ENCODE measurements at regions not wholly inside any gene's neighbourhood (a gene's known extent, or its start where the extent isn't known, plus 50 kb on each side); places are given as distances from the start of the nearest gene placed in this dataset.
"Not testable (repeated sequence)": the region's sequence is repeated elsewhere in the genome, so short reads cannot be mapped to it uniquely, and the experiment has no call there.

DNA sequence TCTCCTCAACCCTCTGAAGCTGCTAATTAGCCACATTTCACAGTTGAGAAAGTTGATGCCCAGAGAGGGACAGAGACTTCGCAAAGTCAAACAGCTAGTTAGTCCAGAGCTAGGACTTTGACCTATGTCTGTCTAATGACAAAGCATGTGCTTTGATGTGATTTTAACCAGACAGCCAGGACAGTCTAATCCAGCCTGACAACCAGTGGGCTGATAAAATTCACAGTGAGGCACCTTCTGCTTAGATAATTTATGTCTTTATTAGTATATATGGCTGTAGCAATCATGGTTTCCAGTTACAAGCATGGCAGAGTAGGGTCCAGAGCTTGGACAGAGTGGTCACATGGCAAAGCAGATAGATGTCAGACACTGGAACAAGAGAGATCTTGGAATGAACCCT lies 133.6 kb upstream of the C1QTNF7 start:
- no peak for DNase-seq

DNA sequence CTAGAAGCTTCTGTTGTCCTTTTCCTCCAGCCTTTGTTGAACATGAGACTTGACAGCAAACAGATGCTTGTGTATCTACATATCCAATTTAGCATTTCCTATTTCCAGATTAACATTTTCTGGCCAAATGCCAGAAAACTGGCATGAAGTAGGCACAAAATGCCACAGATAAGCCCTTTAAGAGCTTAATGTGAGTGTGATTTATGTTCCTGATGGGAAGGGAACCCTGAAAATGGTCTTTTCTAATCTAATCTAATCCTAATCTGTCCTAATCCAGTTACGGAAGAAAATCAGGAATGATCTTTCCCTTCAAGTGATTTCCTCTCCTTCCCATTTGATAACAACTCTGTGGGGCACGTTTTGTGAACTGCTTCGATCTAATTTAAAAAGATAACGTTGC lies 133.0 kb upstream of the C1QTNF7 start:
- no peak for DNase-seq

DNA sequence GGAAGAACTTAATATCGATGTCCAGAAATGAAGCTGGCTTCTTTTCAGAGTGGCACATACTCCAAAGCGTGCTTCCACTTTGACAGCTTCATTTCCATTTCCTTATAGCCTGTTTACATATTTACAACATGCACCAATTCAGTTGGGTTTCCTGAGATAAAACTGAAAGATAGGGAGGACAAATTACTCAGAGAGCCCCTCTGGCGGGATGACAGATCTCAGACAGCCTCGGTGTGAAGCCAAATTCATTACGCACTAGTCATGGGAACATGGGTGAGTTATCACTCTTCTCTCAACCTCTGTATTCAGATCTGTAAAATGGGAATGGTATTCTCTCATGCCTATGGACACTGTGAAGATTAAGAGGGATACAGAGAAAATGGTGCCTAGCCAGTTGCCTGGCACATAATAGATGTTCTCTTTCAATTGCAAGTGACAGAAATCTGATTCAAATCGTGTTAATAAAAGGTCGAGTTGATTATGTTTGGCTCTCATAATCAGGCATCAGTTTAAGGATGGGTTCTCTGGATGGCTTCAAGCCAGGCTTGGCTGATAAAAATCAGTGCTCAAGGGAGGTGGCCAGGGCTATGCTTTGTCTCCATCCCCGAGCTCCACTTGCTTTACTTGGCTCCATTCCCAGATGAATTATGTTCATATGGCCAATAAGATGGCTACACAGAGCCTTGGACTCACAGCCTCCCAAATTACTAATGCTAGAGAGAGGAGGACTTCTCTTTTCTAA lies 132.2 kb upstream of the C1QTNF7 start:
- DNase-seq, result no peak

DNA sequence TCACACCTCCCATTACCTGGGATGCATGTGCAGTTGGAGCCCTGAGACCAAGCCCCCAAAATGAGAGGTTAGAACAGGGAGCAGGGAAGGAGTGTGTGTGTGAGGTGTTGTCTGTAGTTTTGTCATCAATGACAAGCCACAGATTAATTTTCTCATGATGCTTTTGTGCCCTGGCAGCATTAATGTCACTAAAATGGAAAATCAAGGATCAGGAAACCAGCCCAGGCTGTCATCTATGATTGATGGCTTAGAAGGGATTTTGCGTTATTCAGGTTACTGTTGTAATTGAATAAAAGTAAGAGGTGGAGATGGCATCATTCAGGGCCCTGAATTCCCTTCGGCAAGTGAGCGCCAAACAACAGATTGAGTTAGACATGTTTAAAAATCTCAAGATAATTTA lies 130.5 kb upstream of the C1QTNF7 start:
- DNase-seq, result no peak

DNA sequence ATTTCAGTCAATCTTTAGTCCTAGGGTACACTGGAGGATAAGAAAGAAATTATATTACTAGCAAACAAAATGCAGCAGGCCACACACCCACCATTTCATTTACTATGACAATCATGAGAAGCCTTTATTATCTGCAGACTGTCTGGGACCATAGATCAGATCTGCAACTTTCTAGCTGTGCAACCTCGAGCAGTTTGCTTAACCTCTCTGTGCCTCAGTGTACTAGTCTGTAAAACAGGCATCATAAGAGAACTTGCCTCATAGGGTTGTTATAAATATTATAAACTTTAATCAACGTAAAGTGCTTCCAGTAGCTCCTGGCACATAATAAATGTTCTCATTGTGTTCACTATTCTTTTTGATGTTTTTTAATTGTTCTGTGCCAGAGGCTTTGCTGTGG lies 128.2 kb upstream of the C1QTNF7 start:
- no peak for DNase-seq

DNA sequence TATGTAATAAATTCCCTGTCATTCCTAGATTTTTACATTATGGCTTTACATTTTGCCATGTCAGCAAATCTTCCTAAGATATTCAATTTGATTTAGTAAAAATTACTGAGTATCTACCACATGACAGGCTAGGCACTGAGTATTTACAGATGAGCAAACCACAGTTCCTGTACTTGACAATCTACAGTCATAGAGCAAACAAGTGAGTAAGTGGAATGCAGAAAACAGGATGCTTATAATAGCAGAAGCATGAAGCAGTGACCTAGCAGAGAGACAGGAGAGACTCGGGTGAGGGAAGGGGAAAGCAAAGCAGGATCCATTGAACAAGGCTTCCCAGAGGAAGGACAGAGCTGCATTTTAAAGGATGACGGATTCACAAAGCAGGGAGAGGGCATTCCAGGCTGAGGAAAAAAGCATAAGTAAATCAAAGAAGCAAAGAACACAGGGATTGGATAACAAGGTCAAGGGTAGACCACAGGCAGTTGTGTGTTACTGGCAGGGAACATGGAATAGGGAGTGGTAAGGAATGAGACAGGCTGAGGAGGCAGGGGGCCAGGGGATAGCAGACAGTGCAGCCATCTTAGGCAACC lies 124.7 kb upstream of the C1QTNF7 start:
- no peak for DNase-seq

DNA sequence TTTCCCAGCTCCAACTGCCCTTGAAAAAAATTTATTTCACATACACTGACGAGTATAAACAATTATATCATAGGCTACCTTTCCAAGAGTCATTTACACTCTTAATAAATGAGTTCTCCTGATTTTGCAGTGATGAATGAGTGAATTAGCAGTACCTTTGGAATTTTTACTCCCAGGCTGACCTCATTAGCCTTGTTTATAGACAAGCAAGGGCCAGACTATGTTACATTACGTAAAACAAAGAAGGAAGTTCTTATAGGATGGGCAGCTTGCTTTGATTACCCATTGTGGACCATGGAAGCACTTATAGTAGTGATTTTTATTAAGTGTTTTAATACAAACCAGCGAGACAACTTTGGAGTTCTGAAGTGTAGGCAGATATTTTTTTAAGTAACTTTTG lies 112.9 kb upstream of the C1QTNF7 start:
- DNase-seq, result no peak

DNA sequence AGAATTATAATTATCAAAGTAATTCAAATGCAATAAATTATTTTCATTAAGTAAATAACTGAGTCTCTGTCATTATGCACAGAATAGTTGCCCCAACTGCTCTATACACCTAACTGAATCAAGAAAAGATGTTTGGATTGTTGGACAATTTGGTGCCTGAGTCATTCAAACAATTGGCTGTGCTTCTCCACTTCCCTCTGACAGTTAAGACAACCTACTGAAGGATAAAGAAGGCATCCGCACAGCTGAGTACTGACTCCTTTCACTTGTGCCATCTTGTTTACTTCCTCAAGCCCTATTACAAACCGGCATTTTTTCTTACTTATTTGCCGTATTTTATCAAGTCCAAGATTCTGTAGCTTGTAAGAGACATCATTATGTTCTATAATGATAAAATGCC lies 110.6 kb upstream of the C1QTNF7 start:
- no peak for DNase-seq

DNA sequence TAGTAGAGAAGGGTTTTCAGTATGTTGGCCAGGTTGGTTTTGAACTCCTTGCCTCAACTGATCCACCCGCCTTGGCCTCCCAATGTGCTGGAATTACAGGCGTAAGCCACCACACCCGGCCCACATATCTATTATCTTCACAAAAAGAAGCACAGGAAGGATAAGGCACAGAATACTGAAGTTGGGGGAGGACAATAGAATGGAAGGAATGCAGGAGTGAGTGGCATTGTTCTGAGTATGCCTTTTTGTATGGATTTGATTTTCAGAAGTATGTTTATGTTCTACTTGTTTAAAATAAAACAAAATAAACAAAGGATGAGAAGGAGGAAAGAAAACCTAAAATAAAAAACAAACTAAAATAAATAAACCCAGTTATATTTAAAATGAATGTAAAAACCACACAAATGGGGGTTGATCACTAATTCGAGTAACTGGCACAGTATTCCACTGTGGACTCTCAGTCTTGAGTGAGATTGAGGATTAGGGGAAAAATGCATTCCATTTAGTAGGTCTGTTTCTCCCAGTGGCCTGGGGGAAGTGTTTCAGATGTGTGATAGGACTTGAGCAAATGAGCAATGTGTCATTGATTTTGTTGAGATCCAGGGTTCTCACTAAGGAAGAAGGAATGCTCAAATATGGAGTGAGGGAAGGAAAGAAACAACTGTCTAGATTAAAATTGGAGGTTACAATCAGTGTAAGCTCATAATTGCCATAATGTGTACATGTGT lies 109.0 kb upstream of the C1QTNF7 start:
- no peak for DNase-seq

DNA sequence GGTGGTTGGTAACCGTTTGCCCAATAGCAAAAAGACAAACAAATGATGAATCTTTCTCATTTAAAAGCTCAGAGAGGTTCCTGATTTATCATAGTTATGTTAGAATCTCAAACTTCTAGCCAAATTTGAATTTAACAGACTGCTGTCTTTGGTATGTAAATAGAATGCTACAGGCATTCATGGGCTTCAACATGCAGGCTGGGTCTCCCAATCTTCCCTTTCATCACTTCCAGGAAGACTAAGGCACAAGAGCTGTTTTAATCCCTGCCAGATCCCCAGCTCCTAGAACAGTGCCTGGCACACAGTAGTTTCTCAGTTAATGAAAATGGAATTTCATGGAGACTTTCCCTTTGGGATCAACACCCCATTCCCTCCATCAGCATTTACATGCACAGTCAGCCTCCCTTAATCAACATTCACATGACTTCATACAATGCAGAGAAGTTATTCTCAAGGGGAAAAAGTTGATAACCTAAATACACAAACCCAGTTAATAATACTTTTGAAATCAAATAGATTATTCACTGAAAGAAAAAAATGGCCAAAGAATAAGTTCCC lies 107.6 kb upstream of the C1QTNF7 start:
- DNase-seq, result no peak

DNA sequence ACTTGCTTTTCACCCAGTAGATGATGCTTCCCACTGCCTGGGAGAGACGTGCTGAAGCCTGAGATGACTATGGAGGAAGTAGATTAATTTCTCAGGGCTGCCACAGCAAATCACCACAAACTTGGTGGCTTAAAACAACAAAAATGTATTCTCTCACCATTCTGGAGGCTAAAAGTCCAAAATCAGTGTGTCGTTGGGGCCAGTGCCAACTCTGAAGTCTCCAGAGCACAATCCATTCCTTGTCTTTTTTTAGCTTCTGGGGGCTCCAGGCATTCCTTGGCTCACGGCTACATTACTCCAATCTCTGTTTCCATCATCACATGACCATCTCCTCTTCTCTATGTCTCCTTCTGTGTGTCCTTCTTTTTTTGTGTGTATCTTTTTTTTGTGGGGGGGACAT lies 105.8 kb upstream of the C1QTNF7 start:
- DNase-seq, result no peak

DNA sequence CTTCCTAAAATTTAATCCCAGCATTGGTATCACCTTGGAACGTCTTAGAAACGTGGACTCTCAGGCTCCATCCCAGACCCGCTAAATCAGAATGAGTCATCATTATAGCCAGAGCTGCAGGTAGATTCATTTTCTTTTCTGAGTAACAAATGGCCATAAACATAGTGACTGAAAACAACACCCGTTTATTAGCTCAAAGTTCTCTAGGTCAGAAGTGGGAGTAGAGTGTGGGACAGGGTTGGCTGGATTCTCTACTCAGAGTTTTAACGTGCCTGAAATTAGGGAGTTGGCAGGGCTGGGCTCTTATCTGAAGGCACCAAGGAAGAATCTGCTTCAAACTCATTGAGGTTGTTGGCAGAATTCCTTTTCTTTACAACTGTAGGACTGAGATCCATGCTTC lies 101.8 kb upstream of the C1QTNF7 start:
- DNase-seq, result no peak

DNA sequence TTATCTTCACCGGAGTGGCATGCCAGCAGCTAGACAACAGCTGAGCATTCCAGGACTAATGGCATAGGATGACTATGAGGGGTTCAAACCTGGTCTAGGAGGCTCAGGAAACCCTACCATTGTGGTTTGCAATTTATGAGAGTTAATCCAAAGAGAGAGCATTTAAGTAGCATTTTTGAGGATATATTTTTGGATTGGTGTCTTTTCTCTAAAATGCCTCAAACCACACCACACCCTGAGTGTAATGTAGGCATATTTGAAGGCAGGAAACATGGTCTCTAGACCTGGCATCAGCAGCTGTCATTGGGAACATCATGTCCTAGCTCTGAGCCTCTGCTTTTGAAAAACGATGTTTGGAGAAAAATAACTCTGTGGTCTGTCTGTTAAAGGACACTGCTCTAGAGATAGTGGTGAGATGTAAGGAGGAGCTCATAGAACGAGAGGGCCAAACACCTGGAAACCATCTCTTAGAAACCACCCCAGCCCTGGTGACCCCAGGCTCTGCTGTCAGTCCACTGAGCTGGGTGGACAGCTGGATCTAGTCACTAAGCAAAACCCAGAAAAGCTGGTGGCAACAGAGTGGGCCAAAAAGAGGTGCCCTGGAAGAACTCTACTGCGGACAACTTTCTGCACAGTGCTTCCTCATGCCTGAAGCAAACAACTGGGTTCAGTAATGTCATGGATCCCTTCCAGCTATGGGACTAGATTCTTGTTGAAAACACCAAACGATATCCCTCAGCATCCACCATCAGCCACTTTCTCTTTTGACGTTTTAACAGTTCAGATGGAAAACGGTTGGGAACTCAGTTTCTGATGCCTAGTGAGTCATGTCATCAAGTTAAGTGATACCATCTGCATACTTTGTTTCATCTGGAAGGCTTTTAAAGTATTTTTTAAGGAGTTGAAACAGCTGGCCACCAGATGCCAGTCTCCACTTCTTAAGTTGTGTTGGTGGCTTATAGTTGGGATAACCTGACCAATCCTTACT lies 100.2 kb upstream of the C1QTNF7 start:
- no peak for DNase-seq

DNA sequence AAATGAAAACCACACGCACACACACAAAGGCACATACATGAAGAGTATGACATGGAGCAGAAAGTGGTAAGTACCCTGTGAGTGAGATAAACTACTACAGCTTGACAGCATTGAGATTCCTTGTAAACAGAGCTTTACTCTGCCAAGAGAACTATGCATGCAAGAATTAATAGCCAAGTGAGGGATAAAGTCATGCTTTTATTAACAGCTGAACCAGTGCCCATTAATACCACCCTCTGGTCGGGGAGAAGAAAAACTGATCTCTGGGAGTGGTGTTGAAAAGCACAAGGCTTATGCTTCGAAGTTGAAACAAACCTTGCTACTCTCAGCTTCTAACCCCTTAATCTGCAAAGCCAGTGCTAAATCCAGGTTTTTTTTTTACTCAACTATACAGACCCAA lies 95.9 kb upstream of the C1QTNF7 start:
- no peak for DNase-seq

DNA sequence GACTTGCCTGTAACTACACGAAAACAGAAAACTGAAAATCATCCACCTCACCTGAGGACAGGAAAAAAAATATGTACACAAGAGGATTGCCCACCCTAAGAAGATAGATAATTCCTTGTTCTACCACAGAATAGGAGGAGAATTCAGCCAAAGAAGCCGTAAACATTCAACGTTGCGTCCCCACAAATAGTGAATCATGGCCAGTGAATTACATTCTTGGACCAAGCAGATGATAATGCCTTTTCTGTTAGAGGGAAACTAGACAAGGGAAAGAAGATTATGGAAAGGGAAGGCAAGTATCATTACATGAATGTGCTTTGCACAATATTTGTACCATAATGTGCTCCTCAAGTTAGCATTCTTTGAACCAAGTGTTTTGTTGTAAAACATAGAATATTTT lies 95.5 kb upstream of the C1QTNF7 start:
- no peak for DNase-seq

DNA sequence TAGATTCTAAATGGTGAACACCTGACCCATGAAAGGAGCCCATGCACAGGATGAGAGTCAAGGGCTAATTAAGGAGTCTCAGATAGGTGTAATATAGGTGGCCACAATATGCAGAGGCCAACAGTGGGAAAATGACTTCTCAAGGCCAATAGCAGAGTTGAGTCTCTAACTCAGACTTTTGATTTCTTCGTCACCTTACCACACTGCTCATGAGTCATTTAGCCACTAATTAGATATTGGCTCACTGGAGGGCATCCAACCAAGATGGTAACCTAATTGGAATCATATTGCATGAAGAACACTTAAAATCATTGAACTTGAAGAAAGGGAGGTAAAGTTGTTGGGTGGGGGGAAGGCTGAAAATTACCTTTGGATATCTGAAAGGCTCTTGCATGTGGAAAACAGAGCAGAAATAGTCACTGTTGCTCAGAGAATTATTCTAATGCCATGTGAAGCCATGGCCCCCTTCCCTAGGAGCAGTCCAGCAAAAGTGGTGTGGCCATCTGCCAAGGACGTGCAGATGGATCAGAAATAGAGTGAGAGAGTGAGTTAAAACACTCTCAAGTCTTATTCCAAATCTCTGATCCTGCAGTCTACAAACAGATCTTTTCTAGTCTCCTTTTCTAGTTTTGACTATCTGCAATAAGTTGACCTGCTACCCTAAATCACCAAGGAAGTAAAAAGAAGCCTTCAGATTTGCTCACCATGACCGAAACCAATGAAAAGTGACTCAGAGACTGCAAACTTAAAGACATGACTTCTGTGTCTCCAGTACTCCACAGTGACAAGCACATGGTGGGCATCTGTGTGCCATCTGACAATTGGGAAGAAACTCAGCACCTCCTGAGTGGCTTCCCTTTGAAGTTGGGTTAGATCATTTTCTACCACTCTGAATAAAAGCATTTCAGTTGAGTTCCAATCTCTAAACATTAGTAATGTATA lies 93.9 kb upstream of the C1QTNF7 start:
- DNase-seq, result no peak

DNA sequence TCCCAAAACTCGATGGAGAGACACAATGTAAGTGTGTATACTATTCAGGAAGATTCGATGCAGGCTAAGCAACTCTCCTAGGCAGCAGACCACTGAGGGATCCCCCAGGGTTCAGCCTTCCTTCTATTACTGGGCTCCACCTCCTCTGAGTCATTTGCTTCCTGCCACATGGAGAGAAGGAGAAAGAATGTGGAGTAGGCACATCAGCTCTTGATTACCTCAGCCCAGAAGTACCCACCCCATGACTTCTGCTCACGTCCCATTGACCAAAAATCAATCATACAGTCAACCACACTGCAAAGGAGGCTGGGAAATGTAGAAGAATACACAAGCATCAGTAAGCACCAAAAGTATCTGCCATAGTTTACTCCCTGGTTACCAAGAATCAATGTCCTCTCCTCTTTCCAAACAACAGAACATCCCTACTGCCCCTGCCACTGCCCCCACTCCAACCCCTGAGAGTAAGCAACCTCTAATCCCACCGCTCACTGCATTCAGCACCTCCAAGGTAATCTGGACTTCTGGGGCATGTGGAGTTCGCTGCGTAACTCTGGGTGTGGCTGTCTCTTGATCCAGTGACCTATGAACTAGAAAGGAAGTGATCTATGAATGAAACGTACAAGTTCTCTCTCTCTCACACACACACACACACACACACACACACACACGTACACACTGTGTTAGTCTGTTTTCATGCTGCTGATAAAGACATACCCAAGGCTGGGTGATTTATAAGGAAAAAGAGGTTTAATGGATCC lies 91.2 kb upstream of the C1QTNF7 start:
- no peak for DNase-seq

DNA sequence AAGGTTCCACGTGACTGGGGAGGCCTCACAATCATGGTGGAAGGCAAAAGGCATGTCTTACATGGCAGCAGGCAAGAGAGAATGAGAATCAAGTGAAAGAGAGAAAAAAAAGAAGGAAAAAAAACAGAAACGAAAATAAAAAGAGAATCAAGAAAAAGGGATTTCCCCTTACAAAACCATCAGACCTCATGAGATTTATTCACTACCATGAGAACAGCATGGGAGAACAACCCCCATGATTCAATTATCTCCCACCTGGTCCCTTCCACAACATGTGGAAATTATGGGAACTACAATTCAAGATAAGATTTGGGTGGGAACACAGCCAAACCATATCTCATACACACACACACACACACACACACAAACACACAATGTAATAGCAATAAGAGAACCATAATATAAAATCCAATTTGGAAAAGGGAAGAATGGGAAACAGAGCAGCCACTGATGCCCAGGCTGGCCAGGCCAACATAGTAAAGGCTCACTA lies 90.6 kb upstream of the C1QTNF7 start:
- DNase-seq, result not testable (repeated sequence)

DNA sequence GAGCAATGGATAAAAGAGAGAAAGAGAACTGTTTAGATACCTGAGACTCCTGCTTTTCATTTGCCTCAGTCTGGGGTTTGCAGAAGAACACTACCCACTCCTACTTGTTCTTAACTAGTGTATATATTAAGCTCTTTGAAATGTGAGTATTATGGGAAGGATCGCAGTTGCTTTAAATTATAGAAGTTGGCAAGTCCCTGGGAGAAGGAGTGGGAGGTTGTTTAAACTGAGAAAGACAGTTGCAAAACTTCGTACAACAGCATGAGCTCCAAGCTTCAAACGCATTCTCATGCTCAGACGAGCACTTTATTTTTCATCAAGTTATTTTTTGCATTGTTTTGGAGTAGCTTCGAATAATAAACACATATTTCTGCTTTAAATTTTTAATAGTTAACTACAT lies 88.1 kb upstream of the C1QTNF7 start:
- no peak for DNase-seq

DNA sequence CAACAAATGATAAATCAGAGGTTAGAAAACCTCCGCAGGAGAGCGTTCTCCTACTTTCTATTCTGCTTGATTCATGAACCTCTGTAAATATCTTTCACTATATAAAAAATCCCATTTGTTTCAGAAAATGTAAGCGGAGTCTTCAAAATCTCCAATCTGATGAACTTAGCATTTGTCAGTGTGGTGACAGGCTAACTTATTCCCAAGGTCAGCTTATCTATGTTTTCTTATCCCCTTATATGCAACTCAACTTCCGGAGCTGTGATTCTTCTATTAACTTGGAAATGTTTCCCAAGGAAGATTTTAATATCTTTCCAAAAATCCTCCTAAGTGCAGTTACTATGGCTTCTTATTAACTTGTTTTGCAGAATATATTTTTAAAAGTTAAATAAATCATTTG lies 87.5 kb upstream of the C1QTNF7 start:
- DNase-seq, result no peak

Measured in stimulated activated naive CD4-positive, alpha-beta T cell (primary cell).